Epithelial cell of proximal tubule (primary cell): ENCODE measurements at regions not wholly inside any gene's neighbourhood (a gene's known extent, or its start where the extent isn't known, plus 50 kb on each side); places are given as distances from the start of the nearest gene placed in this dataset.

Source experiments
- DNase-seq: peaks from one replicate; pipeline ENCODE4 v3.0.0-alpha.2; 2011; ENCODE audit warnings: low read depth
- H3K4me3 ChIP-seq: 2 replicates; pipeline ENCODE4 v1.5.1; 2011; ENCODE audit warnings: low read depth, mild to moderate bottlenecking, low read length
- CTCF ChIP-seq: conservative IDR thresholded peaks from 2 replicates; pipeline ENCODE4 v1.5.1; 2012; ENCODE audit warnings: low read depth, mild to moderate bottlenecking, low read length

DNA sequence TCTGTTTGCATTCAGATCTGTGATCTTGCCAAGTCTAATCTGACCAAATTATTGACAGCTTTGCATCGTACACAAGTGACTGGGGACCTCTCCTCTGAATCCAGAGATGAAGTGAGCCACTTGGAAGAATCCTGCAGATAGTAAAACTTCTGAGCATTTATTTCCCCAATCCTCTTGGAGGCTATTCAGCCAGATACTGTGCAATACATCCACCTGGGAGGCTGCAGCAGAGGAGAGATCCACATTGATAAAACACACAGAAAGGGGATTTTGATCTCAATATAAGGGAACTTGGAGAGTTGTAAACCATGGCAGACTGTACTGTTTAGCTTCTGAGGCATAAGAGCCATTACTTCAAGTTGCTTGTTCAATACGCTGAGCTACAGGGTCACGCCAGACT is 654.6 kb downstream of the MTRR start:
- no peak overlapping the region for H3K4me3 ChIP-seq
- no peak for TF ChIP-seq CTCF
- DNase-seq: no peak

GRCh38 chr5:8525819-8526218 is 656.9 kb downstream of the MTRR start:
- DNase-seq: no peak
- H3K4me3 ChIP-seq: no peak overlapping the region
- TF ChIP-seq CTCF: no peak

- H3K4me3 ChIP-seq: no peak overlapping the region
- no peak for DNase-seq
- no peak for TF ChIP-seq CTCF
Measured at GRCh38 chr5:8528106-8528505, 659.2 kb downstream of the MTRR start.

DNA sequence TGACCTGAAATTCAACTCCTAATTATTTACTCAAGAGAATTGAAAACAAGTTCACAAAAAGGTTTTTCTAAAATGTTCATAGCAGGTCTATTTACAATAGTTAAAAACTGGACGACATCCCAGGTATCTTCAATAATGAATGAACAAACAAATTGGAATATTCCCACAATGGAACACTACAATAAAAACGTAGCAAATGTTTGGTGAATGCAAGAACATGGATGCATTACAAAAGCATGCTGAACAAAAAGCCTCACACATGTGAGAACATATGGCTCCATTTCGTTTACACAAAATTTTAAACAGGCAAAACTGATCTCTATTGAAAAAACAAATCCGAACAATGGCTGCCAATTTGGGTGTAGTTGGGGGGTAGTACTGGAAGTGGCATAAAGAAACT is 669.9 kb downstream of the MTRR start:
- TF ChIP-seq CTCF: no peak
- DNase-seq: no peak
- H3K4me3 ChIP-seq: no peak overlapping the region

GRCh38 chr5:8540317-8540716 is 671.4 kb downstream of the MTRR start:
- no peak for DNase-seq
- H3K4me3 ChIP-seq: no peak overlapping the region
- no peak for TF ChIP-seq CTCF

GRCh38 chr5:8550921-8551320 is 682.0 kb downstream of the MTRR start:
- TF ChIP-seq CTCF: no peak
- DNase-seq: no peak
- H3K4me3 ChIP-seq: no peak overlapping the region

DNA sequence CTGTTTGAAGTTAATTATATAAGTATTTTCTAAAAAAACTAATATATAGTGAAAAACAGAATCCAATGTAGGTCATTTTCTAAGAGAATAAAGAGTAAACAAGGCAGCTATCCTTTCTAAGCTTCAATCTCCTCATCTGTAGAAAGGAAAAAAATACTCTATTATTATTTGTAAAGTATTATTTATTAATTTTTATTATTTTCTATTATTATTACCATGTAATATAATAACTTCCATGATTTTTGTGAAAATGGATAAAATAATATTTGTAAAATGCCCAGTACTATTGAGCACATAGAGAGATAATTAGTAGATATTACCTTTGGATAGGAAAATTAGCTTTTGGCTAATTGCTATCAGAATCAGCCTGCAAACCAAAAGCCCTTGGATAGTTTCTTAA is 684.4 kb downstream of the MTRR start:
- DNase-seq: no peak
- TF ChIP-seq CTCF: no peak
- H3K4me3 ChIP-seq: no peak overlapping the region
